ENCODE measurements at regions not wholly inside any gene's neighbourhood (a gene's known extent, or its start where the extent isn't known, plus 50 kb on each side); places are given as distances from the start of the nearest gene placed in this dataset.

GRCh38 chr4:12495211-12495610 lies 988.9 kb downstream of the RAB28 start (continued):
- TF ChIP-seq ZNF645 (tag by site-specific recombination; IDR thresholded peaks at IDR 0.05) (no peak), ZNF549 (tag by site-specific recombination; IDR thresholded peaks at IDR 0.05) (no peak), GLI4 (tag by site-specific recombination; IDR thresholded peaks at IDR 0.05) (no peak), ZNF660 (tag by site-specific recombination; IDR thresholded peaks at IDR 0.05) (no peak), ZNF501 (tag by site-specific recombination; IDR thresholded peaks at IDR 0.05) (no peak)

GRCh38 chr4:12492730-12493393 lies 991.3 kb downstream of the RAB28 start:
- ChIA-PET CTCF (no interaction called here), POLR2A (no interaction called here)
- no peak overlapping the region for H3K27ac ChIP-seq (ENCODE audit: extremely low read depth, low read depth, low read length)
- no peaks in the 10 kb centered on the region for H3K9me3 ChIP-seq (ENCODE audit: control insufficient read depth, insufficient read depth, low read depth, low read length)
- no peaks in the 10 kb centered on the region for H3K36me3 ChIP-seq (ENCODE audit: control insufficient read depth in 2 of 2, insufficient read depth in 1 of 2, low read length in 2 of 2)
- H3K4me1 ChIP-seq (ENCODE audit: control insufficient read depth, insufficient read depth, low read length) = no peaks in the 10 kb centered on the region
- TF ChIP-seq ZNF645 (tag by site-specific recombination; IDR thresholded peaks at IDR 0.05) = no peak
- TF ChIP-seq ZBTB17 (tag by site-specific recombination; IDR thresholded peaks at IDR 0.05) = no peak
- no peak for TF ChIP-seq SETDB1 (IDR thresholded peaks at IDR 0.05; ENCODE audit: insufficient read length, low read length)
- no peak for TF ChIP-seq ZNF837 (tag by site-specific recombination; IDR thresholded peaks at IDR 0.05)
- TF ChIP-seq ZNF121 (tag by site-specific recombination; IDR thresholded peaks at IDR 0.05) = no peak
- no peak for TF ChIP-seq ZNF280D (tag by site-specific recombination; IDR thresholded peaks at IDR 0.05)
- no peak for TF ChIP-seq ZNF555 (tag by site-specific recombination; conservative IDR thresholded peaks at IDR 0.05)
- TF ChIP-seq PRDM1 (tag by site-specific recombination; IDR thresholded peaks at IDR 0.05) = no peak
- no peak for TF ChIP-seq ZNF23 (tag by site-specific recombination; IDR thresholded peaks at IDR 0.05; ENCODE audit: borderline replicate concordance)
- no peak for TF ChIP-seq ZNF311 (tag by site-specific recombination; IDR thresholded peaks at IDR 0.05; ENCODE audit: borderline replicate concordance)
- no peak for TF ChIP-seq ELK4 (IDR thresholded peaks at IDR 0.05; ENCODE audit: borderline replicate concordance, low read depth, low read length)
- TF ChIP-seq MZF1 (tag by site-specific recombination; IDR thresholded peaks at IDR 0.05; ENCODE audit: borderline replicate concordance) = no peak
- TF ChIP-seq ZNF670 (tag by site-specific recombination; IDR thresholded peaks at IDR 0.05; ENCODE audit: low read depth) = no peak
- no peak for TF ChIP-seq ZNF596 (tag by site-specific recombination; IDR thresholded peaks at IDR 0.05)
- TF ChIP-seq HIC1 (tag by site-specific recombination; IDR thresholded peaks at IDR 0.05) = no peak
- no peak for TF ChIP-seq ZNF302 (tag by site-specific recombination; IDR thresholded peaks at IDR 0.05; ENCODE audit: low read depth)
- H3K4me3 ChIP-seq (ENCODE audit: low read depth, low read length) = no peak overlapping the region
